ENCODE measurements at regions not wholly inside any gene's neighbourhood (a gene's known extent, or its start where the extent isn't known, plus 50 kb on each side); places are given as distances from the start of the nearest gene placed in this dataset.
"Not testable (repeated sequence)": the region's sequence is repeated elsewhere in the genome, so short reads cannot be mapped to it uniquely, and the experiment has no call there.

DNA sequence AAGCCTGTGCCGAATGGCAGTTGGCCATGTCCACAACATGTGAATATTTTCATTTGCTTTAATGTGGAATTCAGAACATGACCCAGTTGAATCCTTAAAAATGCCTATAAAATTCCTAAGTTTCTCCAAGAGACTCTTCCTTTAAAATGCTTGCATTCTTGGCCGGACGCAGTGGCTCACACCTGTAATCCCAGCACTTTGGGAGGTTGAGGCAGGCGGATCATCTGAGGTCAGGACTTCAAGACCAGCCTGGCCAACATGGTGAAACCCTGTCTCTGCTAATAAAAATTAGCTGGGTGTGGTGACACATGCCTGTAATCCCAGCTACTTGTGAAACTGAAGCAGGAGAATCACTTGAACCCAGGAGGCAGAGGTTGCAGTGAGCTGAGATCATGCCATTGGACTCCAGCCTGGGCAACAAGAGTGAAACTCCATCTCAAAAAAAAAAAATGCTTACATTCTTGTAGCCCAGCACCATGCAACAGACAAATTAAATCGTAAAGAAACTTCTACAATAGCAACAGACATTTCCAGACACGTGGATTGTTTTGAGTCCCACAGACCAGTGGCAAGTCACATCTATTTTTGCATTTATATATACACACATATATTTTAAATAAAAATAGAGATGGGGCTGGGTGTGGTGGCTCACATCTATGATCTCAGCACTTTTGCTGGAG lies 274.4 kb downstream of the GOLGA6L6 start:
- DNase-seq (ENCODE audit: low spot score) = not testable (repeated sequence)

DNA sequence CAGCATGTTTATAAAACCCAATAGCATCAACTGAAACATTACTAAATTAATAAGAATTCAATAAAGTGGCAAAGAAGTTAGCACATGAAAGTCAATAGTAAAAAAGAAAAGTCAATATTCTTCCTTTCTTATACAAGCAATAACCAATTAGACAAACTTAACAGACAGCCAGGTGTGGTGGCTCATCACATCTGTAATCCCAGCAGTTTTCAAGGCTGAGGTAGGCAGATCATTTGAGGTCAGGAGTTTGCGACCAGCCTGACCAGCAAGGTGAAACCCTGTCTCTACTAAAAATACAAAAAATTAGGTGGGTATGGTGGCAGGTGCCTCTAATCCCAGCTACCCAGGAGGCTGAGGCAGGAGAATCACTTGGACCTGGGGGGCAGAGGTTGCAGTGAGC lies 275.9 kb downstream of the GOLGA6L6 start:
- not testable (repeated sequence) for DNase-seq (ENCODE audit: low spot score)

DNA sequence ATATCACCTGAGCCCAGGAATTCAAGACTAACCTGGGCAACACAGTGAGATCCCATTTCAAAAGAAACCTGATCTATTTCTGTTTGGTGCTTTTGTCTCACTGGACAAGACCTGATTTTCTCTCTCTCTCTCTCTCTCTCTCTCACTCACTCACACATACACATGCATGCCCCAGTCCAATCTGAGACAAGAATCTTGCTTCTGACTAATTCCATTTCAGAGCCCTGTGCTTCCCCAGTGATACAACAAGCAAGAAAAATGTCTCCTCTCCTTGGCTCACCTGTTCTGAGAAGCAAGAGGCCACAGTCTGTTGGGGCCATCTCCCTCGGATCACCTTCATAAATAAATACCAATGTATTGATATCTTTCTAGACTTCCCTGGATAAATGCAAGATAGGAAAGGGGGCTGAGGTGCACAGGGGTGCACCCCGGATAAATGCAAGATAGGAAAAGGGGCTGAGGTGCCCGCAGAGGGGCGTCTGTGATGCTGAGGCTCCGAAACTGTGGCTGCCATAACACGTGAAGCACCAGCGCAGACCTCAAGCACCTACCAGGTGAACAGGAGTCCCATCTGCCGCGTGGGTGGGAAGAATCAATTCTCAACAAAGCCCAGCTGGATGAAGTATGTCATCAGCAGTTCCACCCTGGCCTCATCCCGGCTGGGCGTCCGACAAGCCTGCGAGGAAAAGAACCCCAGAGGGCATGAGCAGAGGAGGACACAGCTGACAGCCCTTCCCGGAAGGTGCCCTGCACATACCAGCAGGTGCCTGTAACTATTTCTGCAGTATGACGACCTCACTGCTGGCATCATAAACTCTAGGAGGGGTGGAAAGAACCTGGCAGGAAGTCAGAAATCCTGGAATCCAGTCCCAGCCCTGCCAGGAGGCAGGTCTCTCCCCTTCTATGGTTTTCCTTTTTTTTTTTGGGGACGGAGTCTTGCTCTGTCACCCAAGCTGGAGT lies 280.0 kb downstream of the GOLGA6L6 start:
- not testable (repeated sequence) for DNase-seq (ENCODE audit: low spot score)

DNA sequence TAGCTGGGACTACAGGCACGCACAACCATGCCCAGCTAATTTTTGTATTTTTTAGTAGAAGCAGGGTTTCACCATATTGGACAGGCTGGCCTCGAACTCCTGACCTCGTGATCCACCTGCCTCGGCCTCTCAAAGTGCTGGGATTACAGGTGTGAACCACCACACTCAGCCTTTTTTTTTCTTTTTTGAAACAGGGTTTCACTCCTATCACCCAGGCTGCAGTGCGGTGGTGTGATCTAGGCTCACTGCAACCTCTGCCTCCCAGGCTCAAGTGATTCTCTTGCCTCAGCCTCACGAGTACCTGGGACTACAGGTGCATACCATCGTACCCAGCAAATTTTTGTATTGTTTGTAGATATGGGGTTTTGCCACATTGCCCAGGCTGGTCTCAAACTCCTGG lies 280.9 kb downstream of the GOLGA6L6 start:
- DNase-seq (ENCODE audit: low spot score) = not testable (repeated sequence)

DNA sequence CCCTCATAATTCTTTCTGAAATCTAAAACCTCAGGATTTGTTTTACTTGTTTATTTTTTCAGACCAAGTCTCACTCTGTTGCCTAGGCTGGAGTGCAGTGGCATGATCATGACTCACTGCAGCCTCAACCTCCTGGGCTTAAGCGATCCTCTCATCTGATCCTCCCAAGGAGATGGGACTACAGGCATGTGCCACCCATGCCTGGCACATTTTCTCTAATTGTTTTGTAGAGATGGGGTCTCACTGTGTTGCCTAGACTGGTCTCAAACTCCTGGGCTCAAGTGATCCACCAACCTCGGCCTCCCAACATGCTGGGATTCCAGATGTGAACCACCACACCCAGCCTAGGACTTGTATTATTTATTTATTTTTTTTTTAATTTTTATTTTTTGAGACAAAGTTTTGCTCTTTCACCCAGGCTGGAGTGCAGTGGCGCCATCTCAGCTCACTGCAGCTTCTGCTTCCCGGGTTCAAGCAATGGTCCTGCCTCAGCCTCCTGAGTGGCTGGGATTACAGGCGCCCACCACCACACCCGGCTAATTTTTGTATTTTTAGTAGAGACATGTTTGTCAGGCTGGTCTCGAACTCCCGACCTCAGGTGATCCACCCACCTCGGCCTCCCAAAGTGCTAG lies 281.9 kb downstream of the GOLGA6L6 start:
- DNase-seq (ENCODE audit: low spot score) = not testable (repeated sequence)

GRCh38 chr15:20256394-20256793 lies 285.2 kb downstream of the GOLGA6L6 start:
- DNase-seq (ENCODE audit: low spot score) = not testable (repeated sequence)

DNA sequence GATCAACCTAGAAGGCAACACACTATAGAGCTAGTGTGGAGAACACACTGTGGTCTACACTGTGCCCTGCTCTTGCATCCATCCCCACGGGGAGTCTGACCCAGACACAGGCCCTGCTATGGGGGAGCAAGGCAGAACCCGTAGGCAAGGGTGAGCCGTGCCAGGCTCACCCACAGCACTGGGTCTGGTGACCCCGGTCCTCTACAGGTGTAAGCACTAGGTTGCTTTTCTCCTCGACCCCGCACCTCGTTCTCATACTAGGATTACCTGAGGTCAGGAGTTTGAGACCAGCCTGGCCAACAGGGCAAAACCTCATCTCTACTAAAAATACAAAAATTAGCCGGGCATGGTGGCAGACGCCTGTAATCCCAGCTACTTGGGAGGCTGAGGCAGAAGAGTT lies 286.0 kb downstream of the GOLGA6L6 start:
- not testable (repeated sequence) for DNase-seq (ENCODE audit: low spot score)

GRCh38 chr15:20253047-20253615 lies 288.5 kb downstream of the GOLGA6L6 start:
- not testable (repeated sequence) for DNase-seq (ENCODE audit: low spot score)

DNA sequence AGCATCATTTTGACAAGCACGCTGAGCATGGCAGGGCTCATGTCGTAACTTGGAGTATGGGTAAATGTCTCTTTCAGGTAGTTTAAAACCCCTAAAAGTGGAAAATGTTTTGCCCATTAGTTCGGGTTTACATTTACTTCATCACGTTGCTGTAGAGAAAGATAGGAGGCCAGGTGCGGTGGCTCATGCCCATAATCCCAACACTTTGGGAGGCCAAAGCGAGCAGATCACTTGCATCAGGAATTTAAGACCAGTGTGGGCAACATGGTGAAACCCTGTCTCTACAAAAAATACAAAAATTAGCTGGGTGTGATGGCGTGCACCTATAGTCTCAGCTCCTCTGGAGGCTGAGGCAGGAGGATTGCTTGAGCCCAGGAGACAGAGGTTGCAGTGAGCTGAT lies 289.6 kb downstream of the GOLGA6L6 start:
- DNase-seq (ENCODE audit: low spot score) = not testable (repeated sequence)

DNA sequence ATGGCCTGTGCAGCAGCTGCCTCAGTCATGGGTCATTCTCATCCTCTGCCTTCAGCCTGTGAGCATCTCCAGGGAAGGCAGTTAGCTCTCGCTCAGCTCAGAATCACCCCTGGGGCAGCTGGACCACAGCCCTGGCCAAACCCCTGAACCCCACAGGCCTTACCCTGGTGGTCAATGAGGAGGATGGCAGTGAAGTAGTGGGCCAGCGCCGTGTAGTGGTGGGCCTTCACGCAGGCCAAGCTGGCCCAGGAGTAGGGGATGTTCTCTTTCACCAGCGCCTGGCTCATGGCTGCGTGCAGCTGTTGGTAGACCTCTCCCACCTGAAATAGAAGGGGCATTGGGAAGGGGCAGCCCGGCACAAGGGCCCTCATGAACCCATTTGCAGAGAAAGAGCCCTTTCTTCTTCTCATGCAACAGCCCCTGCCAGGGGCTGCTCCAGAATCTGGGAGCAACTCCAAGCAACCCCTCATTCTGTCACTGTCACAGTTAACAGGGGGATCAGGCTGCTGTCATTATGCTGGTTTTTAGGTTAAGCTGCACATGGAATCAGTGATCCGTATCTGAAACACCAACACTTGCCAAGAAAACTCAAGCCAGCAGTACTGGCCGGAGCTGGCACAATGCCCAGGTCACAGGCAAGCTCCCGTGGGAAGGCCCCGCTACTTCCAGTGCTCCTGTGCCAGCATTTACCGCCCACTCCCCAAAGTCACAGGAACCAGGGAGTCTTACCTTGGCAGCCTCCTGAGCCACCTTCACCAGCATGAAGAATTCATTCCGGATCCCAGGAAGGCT lies 290.2 kb downstream of the GOLGA6L6 start:
- not testable (repeated sequence) for DNase-seq (ENCODE audit: low spot score)

- DNase-seq (ENCODE audit: low spot score) = not testable (repeated sequence)
Observed at GRCh38 chr15:20250206-20250605, 291.4 kb downstream of the GOLGA6L6 start.

DNA sequence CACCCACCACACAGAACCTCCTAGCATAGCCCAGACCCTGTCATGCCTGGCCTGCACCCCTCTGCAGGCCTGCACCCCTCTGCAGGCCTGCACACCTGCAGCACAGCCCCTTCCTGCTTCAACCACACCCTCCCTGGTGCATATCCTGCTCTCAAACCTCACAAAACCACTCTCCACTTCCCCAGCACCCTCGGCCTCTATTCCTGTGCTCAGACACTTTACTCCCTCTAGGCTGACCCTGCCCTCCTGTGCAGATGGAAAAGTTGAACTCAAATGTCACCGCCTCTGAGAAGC lies 292.0 kb downstream of the GOLGA6L6 start:
- not testable (repeated sequence) for DNase-seq (ENCODE audit: low spot score)

- DNase-seq (ENCODE audit: low spot score) = not testable (repeated sequence)
Observed at GRCh38 chr15:20248434-20248833, 293.2 kb downstream of the GOLGA6L6 start.

GRCh38 chr15:20247137-20247536 lies 294.5 kb downstream of the GOLGA6L6 start:
- DNase-seq (ENCODE audit: low spot score) = not testable (repeated sequence)

GRCh38 chr15:20246624-20247023 lies 295.0 kb downstream of the GOLGA6L6 start:
- DNase-seq (ENCODE audit: low spot score) = not testable (repeated sequence)

GRCh38 chr15:20245856-20246255 lies 295.7 kb downstream of the GOLGA6L6 start:
- DNase-seq (ENCODE audit: low spot score) = not testable (repeated sequence)

- DNase-seq (ENCODE audit: low spot score) = not testable (repeated sequence)
Observed at GRCh38 chr15:20244792-20245191, 296.8 kb downstream of the GOLGA6L6 start.

- not testable (repeated sequence) for DNase-seq (ENCODE audit: low spot score)
Observed at GRCh38 chr15:20243486-20244240, 297.9 kb downstream of the GOLGA6L6 start.

GRCh38 chr15:20240366-20240917 lies 301.2 kb downstream of the GOLGA6L6 start:
- not testable (repeated sequence) for DNase-seq (ENCODE audit: low spot score)

- not testable (repeated sequence) for DNase-seq (ENCODE audit: low spot score)
Observed at GRCh38 chr15:20239186-20239585, 302.4 kb downstream of the GOLGA6L6 start.
